HG02938 (cell line): ENCODE measurements at regions not wholly inside any gene's neighbourhood (a gene's known extent, or its start where the extent isn't known, plus 50 kb on each side); places are given as distances from the start of the nearest gene placed in this dataset.
"Not testable (repeated sequence)": the region's sequence is repeated elsewhere in the genome, so short reads cannot be mapped to it uniquely, and the experiment has no call there.

Experiments
- ATAC-seq: cut with Tn5 transposase; IDR thresholded peaks from one replicate; pipeline ENCODE4 v1.9.1; 2021; ENCODE audit warnings: mild to moderate bottlenecking, moderate library complexity; ENCODE audit not compliant: unreplicated experiment

DNA sequence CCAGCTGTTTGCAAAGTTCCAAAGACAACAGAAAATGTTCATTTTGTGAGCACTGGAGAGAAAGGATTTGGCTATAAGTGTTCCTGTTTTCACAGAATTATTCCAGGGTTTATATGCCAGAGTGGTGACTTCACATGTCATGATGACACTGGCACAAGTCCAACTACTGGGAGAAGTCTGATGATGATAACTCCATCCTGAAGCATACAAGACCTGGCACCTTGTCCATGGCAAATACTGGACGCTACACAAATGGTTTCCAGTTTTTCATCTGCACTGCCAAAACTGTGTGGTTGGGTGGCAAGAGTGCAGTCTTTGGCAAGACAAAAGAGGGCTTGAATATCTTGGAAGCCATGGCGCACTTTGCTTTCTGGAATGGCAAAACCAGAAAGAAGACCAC lies 385.0 kb downstream of the CDH11 start:
- no peak for ATAC-seq

DNA sequence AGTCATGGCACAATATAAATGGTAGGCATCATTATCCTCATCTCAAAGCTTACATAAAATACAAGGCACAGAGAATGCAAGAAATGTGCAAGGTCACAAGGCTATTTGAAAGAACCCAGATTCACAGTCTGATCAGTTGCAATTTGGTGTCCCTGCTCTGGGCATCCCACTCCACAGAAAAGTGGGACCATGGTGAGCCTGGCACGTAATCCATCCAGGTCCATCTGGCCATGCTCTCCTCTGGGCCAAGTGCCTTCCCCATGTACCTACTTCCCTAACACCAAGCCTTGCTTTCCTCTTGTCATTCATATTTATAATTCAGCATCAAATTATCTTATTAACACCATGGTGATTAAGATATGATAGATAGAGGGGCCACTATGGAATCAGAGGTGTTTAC lies 390.0 kb downstream of the CDH11 start:
- no peak for ATAC-seq

GRCh38 chr16:64730261-64730660 lies 391.6 kb downstream of the CDH11 start:
- no peak for ATAC-seq

DNA sequence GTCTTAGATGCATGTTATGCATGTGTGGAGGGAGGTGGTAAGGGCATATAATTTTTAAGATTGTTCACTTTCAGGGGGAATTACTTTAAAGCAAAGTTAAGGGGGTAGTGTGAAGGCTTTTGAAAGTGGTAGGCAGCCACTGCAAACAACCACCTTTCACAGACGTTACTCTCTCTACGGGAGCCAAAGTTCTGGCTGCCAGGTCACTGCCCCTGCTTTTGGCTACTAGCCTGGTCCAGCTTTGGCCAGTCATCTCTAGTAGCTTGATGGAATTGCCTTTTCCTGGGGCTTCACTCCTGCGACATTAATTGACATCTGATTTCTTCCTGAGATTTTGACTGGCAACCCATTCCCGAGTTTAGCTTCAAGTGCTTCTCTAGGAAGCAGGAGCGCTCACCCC lies 397.5 kb downstream of the CDH11 start:
- ATAC-seq = no peak

DNA sequence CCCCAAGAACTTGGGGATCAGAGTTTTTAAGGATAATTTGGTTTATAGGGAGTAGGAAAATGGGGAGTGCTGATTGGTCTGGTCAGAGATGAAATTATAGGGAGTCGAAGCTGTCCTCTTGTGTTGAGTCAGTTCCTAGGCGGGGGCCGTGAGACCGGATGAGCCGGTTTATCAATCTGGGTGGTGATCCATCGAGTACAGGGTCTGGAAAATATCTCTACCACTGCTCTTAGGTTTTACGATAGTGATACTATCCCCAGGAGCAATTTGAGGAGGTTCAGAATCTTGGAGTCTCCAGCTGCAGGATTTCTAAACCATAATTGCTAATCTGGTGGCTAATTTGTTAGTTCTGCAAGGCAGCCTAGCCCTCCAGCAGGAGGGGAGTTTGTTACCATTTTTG lies 403.4 kb downstream of the CDH11 start:
- no peak for ATAC-seq

GRCh38 chr16:64717871-64718270 lies 404.0 kb downstream of the CDH11 start:
- ATAC-seq = no peak

DNA sequence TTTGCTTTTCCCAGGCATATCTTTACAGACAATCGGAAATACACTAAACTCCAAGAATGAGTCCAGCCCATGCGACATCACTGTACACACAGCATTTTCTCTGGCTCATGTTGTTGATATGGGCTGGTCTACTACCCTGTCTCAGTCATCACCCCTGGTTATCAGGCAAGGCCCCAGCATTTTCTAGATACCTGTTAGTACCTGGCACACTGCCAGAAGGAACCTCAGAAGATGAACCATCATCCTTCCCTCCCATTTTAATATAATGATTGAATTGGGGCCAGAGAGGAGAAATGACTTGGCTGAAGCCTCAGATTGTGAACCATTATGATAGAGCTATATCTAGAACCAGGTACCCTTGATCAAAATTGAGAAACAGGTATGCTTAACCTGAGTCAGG lies 406.2 kb downstream of the CDH11 start:
- no peak for ATAC-seq

DNA sequence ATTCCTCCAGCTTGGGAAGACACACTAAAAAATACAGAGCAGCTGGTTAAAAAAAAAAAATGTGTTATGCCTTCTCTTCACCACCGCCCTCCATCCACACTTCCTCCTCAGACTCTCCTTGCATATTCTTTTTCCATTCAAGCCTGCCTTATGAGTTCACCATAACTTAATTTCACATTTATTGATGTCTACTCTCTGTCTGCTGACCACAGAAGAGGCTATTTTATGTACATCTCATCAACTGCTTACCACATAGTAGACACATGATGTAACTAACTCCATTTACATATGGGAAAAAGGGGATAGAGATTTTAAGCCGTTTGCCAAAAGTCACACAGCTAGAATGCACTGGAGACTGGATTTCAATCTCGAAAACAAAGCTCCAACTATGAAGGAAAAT lies 409.8 kb downstream of the CDH11 start:
- ATAC-seq = no peak

GRCh38 chr16:64711596-64711995 lies 410.3 kb downstream of the CDH11 start:
- ATAC-seq = no peak

DNA sequence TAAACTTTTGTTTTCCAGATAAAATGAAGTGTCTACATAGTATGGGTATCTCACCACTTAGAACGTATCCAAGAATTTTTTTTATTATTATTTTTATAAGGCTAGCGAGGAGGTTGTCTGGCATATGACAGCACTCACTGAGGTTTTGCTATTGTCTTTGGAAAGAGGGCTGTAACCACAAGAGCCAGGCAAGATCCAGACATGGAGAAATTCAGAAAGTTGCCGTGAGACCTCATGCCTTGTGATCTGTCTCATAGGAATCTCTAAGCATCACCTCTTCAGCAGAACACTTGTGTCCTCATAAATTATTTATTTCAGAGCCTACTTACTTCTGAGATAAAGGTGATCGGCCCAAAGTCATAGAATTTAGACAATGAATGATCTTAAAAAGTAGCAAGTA lies 410.8 kb downstream of the CDH11 start:
- ATAC-seq = no peak

GRCh38 chr16:64705443-64705842 lies 416.4 kb downstream of the CDH11 start:
- no peak for ATAC-seq

DNA sequence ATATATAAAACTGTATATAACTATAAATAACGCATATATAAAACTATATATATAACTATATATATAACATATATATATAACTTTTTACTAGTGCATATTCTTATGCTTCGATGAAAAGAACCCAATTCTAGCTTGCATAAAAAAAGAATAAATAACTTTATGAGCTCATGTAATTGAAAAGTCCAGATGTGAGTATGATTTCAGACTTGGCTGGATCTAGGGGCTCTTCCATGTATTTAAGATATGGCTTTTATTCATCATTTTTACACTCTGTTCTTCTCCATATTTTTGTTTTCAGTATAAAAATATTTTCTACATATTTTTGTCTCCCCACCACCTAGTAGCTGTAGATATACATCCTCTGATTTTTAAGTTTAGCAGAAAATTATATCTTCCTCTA lies 417.5 kb downstream of the CDH11 start:
- ATAC-seq = no peak

- no peak for ATAC-seq
These were observed 419.4 kb downstream of the CDH11 start for GRCh38 chr16:64702415-64702814.

- no peak for ATAC-seq
These were observed 421.2 kb downstream of the CDH11 start for GRCh38 chr16:64700628-64701027.

- no peak for ATAC-seq
These were observed 425.0 kb downstream of the CDH11 start for GRCh38 chr16:64696866-64697265.

DNA sequence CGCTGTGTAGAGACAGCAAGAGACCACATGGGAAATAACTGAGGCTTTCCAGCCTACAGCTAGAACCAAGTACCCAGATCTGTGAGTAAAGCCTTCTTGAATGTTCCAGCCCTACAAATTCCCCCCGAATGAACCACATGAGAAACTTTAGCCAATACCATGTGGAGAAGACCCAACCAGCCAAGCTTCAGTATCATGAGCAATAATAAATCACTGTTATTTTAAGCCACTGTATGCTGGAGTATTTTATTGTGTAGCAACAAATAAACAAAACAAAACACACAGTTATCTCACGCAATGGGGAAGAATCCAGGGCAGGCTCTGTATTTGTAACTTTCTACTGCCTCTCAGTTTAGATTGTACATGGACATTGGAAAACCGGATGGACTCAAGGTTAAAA lies 426.2 kb downstream of the CDH11 start:
- ATAC-seq = no peak

- no peak for ATAC-seq
These were observed 427.9 kb downstream of the CDH11 start for GRCh38 chr16:64693946-64694345.

DNA sequence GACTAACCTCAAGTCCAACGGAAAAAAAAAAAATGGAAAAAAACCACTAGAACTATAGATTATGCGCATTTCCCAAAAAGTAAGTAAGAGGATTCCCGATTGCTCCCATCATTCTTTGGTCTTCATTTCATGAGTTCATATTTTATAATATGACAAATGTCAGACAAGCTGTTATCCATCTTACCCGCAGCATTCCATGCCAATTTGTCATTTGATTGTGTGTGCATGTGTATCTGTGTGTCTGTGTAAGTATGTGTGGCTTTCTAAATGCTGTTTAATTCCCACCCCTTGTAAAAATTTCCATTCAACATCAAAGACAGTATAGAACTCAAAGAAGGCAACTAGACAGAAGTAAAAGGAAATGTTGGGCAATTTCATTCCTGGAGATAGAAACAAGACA lies 434.1 kb downstream of the CDH11 start:
- no peak for ATAC-seq

- no peak for ATAC-seq
These were observed 434.7 kb downstream of the CDH11 start for GRCh38 chr16:64687123-64687522.

DNA sequence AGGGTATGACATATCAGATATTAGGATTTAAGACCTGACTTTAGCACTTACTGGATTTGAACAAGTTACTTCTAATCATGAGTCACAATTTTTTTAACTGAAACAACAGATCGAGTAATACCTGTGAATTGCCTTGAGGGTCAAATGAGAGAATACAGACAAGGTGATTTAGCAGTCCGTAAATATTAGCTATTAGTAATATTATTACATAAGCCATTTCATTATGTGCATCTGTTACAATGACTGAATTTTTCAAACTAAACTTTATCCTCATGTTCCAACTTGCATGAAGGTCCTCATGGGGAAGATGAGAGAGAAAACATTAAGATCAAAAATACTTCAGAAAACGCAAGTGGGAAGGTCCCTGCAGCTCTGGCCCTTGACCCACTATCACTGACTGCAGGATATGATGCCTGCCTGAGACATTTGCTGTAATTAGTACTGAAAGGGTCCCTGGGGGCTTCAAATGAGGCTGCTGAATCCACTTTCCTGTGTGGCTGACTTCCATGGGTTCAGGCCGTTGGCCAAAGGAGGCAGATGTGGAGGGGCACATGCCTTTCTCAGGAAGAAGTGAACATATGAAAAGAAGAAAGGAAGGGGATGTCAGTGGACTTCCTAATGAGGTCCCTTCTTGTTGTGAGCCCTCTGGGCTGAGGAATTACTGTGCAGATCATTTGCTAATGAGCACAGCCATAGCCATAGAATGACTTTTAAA lies 441.7 kb downstream of the CDH11 start:
- no peak for ATAC-seq

DNA sequence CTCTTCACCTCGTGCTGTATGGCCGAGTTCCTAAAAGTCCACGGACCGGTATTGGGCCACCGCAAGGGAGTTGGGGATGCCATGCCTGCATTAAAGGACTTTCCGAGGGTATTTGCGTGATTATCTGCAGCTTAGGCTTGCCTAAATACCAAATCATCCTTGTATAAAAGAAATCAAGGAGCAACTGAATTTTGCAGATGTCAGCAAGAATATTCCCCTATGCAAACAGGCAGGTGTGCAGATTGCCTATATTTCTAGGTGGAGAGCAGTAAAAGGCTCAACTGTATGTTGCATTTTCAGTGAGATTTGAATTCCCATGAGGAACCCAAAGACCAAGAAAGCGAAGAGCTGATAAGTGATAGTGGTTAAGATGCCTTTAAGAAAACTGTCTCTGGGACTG lies 452.3 kb downstream of the CDH11 start:
- ATAC-seq = no peak

GRCh38 chr16:64667334-64667877 lies 454.5 kb downstream of the CDH11 start:
- ATAC-seq = no peak

DNA sequence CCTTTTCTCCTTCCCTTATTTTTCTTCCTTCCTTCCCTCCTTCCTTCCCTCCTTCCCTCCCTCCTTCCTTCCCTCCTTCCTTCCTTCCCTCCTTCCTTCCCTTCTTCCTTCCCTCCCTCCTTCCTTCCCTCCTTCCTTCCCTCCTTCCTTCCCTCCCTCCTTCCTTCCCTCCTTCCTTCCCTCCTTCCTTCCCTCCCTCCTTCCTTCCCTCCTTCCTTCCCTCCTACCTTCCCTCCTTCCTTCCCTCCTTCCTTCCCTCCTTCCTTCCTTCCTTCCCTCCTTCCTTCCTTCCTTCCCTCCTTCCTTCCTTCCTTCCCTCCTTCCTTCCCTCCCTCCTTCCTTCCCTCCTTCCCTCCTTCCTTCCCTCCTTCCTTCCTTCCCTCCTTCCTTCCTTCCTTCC lies 459.6 kb downstream of the CDH11 start:
- ATAC-seq = not testable (repeated sequence)
